Esophagus (tissue), 2 donors: ENCODE measurements at regions not wholly inside any gene's neighbourhood (a gene's known extent, or its start where the extent isn't known, plus 50 kb on each side); places are given as distances from the start of the nearest gene placed in this dataset.

Source experiments
- H3K27ac ChIP-seq, 2 donors: one replicate each; pipeline ENCODE4 v1.5.1; 2013; ENCODE audit warnings: low read depth in 2 of 2, mild to moderate bottlenecking in 2 of 2, inconsistent platforms in 1 of 2, low read length in 1 of 2, moderate library complexity in 1 of 2
- H3K27me3 ChIP-seq, 2 donors: one replicate each; pipeline ENCODE4 v1.6.1; 2013; ENCODE audit warnings: low read length in 2 of 2, control low read depth in 1 of 2, mild to moderate bottlenecking in 1 of 2; ENCODE audit not compliant: insufficient read depth in 2 of 2, control insufficient read depth in 1 of 2
- H3K36me3 ChIP-seq, 2 donors: one replicate each; pipeline ENCODE4 v1.6.1; 2013; ENCODE audit warnings: low read length in 1 of 2; ENCODE audit not compliant: control insufficient read depth in 2 of 2, insufficient read depth in 2 of 2
- H3K4me1 ChIP-seq, 2 donors: one replicate each; pipeline ENCODE4 v1.6.1; 2013; ENCODE audit warnings: low read length in 1 of 2; ENCODE audit not compliant: control insufficient read depth in 2 of 2, insufficient read depth in 2 of 2
- H3K4me3 ChIP-seq, 2 donors: one replicate each; pipeline ENCODE4 v1.5.1; 2013; ENCODE audit warnings: low read length in 2 of 2, mild to moderate bottlenecking in 2 of 2, low read depth in 1 of 2, moderate library complexity in 1 of 2
- H3K9me3 ChIP-seq, 2 donors: one replicate each; pipeline ENCODE4 v1.6.1; 2013; ENCODE audit warnings: mild to moderate bottlenecking in 2 of 2, low read depth in 1 of 2, low read length in 1 of 2, moderate library complexity in 1 of 2; ENCODE audit not compliant: control insufficient read depth in 2 of 2, insufficient read depth in 1 of 2
- WGBS, 2 donors: extraction: QIAGEN DNeasy Blood & Tissue Kit; methylation state at CpG; one replicate each; pipeline ENCODE4 v1.1.7; 2013; 5-methylcytosine and 5-hydroxymethylcytosine counted together
- donor health status: healthy with polysubstance abuse.
- donor health status: Bipolar disorder and iron deficiency.

GRCh38 chr7:134370135-134370534 is 53.4 kb upstream of the SLC35B4 start:
- 67 to 72% methylated on average over 4 of the region's 4 CpGs for WGBS, 2 donors
- peaks cover 0 to 10% of the 10 kb centered on the region in 2 donors for H3K4me1 ChIP-seq

DNA sequence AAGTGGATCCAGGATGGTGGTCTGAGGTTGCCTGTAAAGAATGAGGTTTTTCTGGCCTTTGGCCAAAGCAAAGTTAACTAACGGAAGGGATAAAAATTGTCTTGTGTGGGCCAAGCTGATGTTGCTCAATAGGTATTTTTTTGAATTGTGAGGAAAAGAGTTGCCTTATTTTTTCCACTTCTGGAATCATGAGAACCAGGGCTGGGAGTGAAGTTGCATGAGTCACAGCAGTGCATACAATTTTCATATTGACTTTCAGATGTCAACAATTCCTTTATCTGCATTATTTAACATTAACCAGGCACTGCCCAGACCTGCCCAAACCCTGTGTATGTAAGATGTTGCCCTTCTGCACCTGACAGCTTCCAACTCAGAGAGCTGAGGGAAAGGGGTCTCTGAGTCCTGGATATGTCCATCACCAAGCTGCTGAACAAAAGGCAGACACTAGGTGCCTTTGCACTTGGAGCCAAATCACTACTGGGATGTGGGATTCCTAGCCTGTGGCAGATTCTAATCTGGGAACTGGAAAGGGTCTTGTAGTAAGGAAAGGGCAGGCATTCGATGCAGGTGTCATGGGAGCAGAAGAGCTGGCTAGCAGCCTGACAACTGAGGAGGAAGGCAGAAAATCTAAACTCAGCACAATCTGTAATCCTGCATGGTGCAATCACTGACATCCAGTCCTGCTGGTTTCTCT is 52.3 kb upstream of the SLC35B4 start:
- no peaks in the 10 kb centered on the region for H3K36me3 ChIP-seq
- no peaks in the 10 kb centered on the region for H3K9me3 ChIP-seq
- H3K27ac ChIP-seq, result peak overlapping the region; percentile 81 to 95
- H3K4me3 ChIP-seq, result no peak overlapping the region
- 11 to 21% methylated on average over 2 of the region's 2 CpGs for WGBS, 2 donors
- H3K4me1 ChIP-seq, result peaks cover 0 to 7% of the 10 kb centered on the region in 2 donors
- H3K27me3 ChIP-seq, result no peaks in the 10 kb centered on the region

More at GRCh38 chr7:134370135-134370534, 53.4 kb upstream of the SLC35B4 start:
- Histone ChIP-seq H3K27me3 (no peaks in the 10 kb centered on the region), H3K9me3 (no peaks in the 10 kb centered on the region), H3K4me3 (no peak overlapping the region), H3K27ac (peak overlapping the region; percentile 55 to 62), H3K36me3 (no peaks in the 10 kb centered on the region)

- WGBS, 2 donors, result 85 to 89% methylated on average over 5 of the region's 5 CpGs
- H3K9me3 ChIP-seq, result no peaks in the 10 kb centered on the region
- peaks cover 0 to 5% of the 10 kb centered on the region in 2 donors for H3K4me1 ChIP-seq
- no peak overlapping the region for H3K4me3 ChIP-seq
- no peaks in the 10 kb centered on the region for H3K27me3 ChIP-seq
- no peaks in the 10 kb centered on the region for H3K36me3 ChIP-seq
- H3K27ac ChIP-seq, result peak overlapping the region in 1 of 2 donors; percentile 16
Measured at GRCh38 chr7:134367956-134368749, 51.4 kb upstream of the SLC35B4 start.
